ENCODE measurements at regions not wholly inside any gene's neighbourhood (a gene's known extent, or its start where the extent isn't known, plus 50 kb on each side); places are given as distances from the start of the nearest gene placed in this dataset.

GRCh38 chr5:158117467-158118160, 258.7 kb upstream of the CLINT1 start:
- H3K9ac ChIP-seq (ENCODE audit: low read depth, low read length) = no peak overlapping the region
- H4K20me1 ChIP-seq (ENCODE audit: insufficient read depth, low read length) = no peaks in the 10 kb centered on the region
- DNase-seq (no peak), ATAC-seq (ENCODE audit: insufficient read depth, low read depth) (no peak)
- no peaks in the 10 kb centered on the region for H3K9me3 ChIP-seq (ENCODE audit: insufficient read depth, low read length, severe bottlenecking)
- peaks cover 2% of the 10 kb centered on the region for H3K27me3 ChIP-seq (ENCODE audit: insufficient read depth, low read length, poor library complexity)
- no peak overlapping the region for H3K27ac ChIP-seq (ENCODE audit: low read length)
- H3K79me2 ChIP-seq (ENCODE audit: insufficient read depth, low read length) = no peaks in the 10 kb centered on the region
- peaks cover 14% of the 10 kb centered on the region for H3K4me1 ChIP-seq (ENCODE audit: insufficient read depth, low read length)
- no peak overlapping the region for H3K4me2 ChIP-seq (ENCODE audit: insufficient read depth, low read length)
- H3K4me3 ChIP-seq (ENCODE audit: low read depth in 1 of 2, low read length in 2 of 2) = no peak overlapping the region
- TF ChIP-seq CTCF (IDR thresholded peaks at IDR 0.05; ENCODE audit: borderline replicate concordance, extremely low read depth, low read length, poor library complexity, severe bottlenecking) = no peak
- no peak for TF ChIP-seq EZH2 (IDR thresholded peaks at IDR 0.05; ENCODE audit: borderline replicate concordance, low read depth, low read length, severe bottlenecking)
- H2AFZ ChIP-seq (ENCODE audit: low read depth, low read length) = no peak overlapping the region
- no peaks in the 10 kb centered on the region for H3K36me3 ChIP-seq (ENCODE audit: insufficient read depth, low read length)

DNA sequence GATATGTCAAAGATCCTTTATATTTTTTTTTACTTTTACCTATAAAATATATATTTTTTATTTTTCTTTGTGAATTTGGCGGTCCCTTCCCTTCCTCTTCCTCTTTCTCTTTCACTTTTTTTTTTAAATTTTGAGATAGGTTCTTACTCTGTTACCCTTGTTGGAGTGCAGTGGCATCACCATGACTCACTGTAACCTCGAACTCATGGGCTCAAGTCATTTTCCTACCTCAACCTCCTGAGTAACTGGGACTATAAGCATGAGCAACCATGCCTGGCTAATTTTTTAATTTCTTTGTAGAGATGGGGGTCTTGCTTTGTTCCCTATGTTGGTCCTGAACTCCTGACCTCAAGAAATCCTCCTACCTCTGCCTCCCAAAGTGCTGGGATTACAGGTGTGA, 258.0 kb upstream of the CLINT1 start:
- Histone ChIP-seq H3K4me3 (ENCODE audit: low read depth in 1 of 2, low read length in 2 of 2) (no peak overlapping the region), H3K36me3 (ENCODE audit: insufficient read depth, low read length) (no peaks in the 10 kb centered on the region), H3K9me3 (ENCODE audit: insufficient read depth, low read length, severe bottlenecking) (no peaks in the 10 kb centered on the region), H3K4me1 (ENCODE audit: insufficient read depth, low read length) (peaks cover 14% of the 10 kb centered on the region), H3K9ac (ENCODE audit: low read depth, low read length) (no peak overlapping the region), H3K27me3 (ENCODE audit: insufficient read depth, low read length, poor library complexity) (peaks cover 2% of the 10 kb centered on the region), H4K20me1 (ENCODE audit: insufficient read depth, low read length) (no peaks in the 10 kb centered on the region), H3K79me2 (ENCODE audit: insufficient read depth, low read length) (no peaks in the 10 kb centered on the region), H3K4me2 (ENCODE audit: insufficient read depth, low read length) (no peak overlapping the region), H2AFZ (ENCODE audit: low read depth, low read length) (no peak overlapping the region), H3K27ac (ENCODE audit: low read length) (no peak overlapping the region)
- no peak for ATAC-seq (ENCODE audit: insufficient read depth, low read depth)
- TF ChIP-seq EZH2 (IDR thresholded peaks at IDR 0.05; ENCODE audit: borderline replicate concordance, low read depth, low read length, severe bottlenecking) (no peak), CTCF (IDR thresholded peaks at IDR 0.05; ENCODE audit: borderline replicate concordance, extremely low read depth, low read length, poor library complexity, severe bottlenecking) (no peak)
- DNase-seq = no peak

DNA sequence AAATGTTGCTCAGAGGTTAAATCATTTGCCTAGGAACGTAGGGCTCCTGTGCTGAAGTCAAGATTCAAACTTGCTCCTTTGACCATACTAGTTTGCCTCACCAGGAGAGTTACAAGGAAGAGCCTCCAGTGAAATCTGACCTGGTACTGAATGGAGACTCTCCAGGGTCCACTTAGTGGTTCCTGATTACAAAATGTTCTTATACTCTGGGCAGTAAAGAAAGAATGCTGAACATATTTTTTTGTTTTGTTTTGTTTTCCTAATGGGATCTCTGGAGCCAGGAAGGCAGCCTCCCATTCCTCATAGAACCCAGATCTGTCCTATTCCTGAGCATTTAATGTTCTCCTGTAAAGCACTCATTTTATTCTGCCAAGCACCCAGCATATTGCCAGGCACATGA, 256.5 kb upstream of the CLINT1 start:
- no peak overlapping the region for H3K9ac ChIP-seq (ENCODE audit: low read depth, low read length)
- H3K4me1 ChIP-seq (ENCODE audit: insufficient read depth, low read length) = peaks cover 3% of the 10 kb centered on the region; the same call in 1 of the 2 replicates
- no peak overlapping the region for H3K27ac ChIP-seq (ENCODE audit: low read length)
- no peak overlapping the region for H3K4me3 ChIP-seq (ENCODE audit: low read depth in 1 of 2, low read length in 2 of 2)
- DNase-seq = no peak
- no peaks in the 10 kb centered on the region for H4K20me1 ChIP-seq (ENCODE audit: insufficient read depth, low read length)
- H3K79me2 ChIP-seq (ENCODE audit: insufficient read depth, low read length) = no peaks in the 10 kb centered on the region
- peaks cover 2% of the 10 kb centered on the region for H3K27me3 ChIP-seq (ENCODE audit: insufficient read depth, low read length, poor library complexity)
- H3K4me2 ChIP-seq (ENCODE audit: insufficient read depth, low read length) = no peak overlapping the region
- no peak overlapping the region for H2AFZ ChIP-seq (ENCODE audit: low read depth, low read length)
- no peaks in the 10 kb centered on the region for H3K36me3 ChIP-seq (ENCODE audit: insufficient read depth, low read length)
- H3K9me3 ChIP-seq (ENCODE audit: insufficient read depth, low read length, severe bottlenecking) = no peaks in the 10 kb centered on the region
- ATAC-seq (ENCODE audit: insufficient read depth, low read depth) = no peak
- no peak for TF ChIP-seq EZH2 (IDR thresholded peaks at IDR 0.05; ENCODE audit: borderline replicate concordance, low read depth, low read length, severe bottlenecking)
- TF ChIP-seq CTCF (IDR thresholded peaks at IDR 0.05; ENCODE audit: borderline replicate concordance, extremely low read depth, low read length, poor library complexity, severe bottlenecking) = no peak
